Lower leg skin (tissue), 4 donors: ENCODE measurements at regions not wholly inside any gene's neighbourhood (a gene's known extent, or its start where the extent isn't known, plus 50 kb on each side); places are given as distances from the start of the nearest gene placed in this dataset.

Experiments used
- DNase-seq, 2 donors: peaks; one replicate each; pipeline ENCODE4 v3.0.0-alpha.2; 2019; ENCODE audit warnings: low spot score in 2 of 2
- H3K4me3 ChIP-seq: fragments of 200-600 bp; sonication (generic); 2 replicates; pipeline ENCODE4 v1.5.1; 2017; ENCODE audit warnings: mild to moderate bottlenecking, low read depth; ENCODE audit not compliant: poor library complexity, severe bottlenecking
- CTCF ChIP-seq, 3 donors: fragments of 450-650 bp; IDR thresholded peaks; one replicate each; pipeline ENCODE4 v1.5.1; 2016; ENCODE audit warnings: antibody characterized with exemption in 3 of 3, mild to moderate bottlenecking in 3 of 3, moderate library complexity in 2 of 3
- POLR2A ChIP-seq, 2 donors: fragments of 450-650 bp; IDR thresholded peaks; one replicate each; pipeline ENCODE4 v1.6.1; 2016 to 2017; ENCODE audit warnings: antibody characterized with exemption in 2 of 2, mild to moderate bottlenecking in 1 of 2, moderate library complexity in 1 of 2
- WGBS, 2 donors: methylation state at CpG; one replicate each; pipeline ENCODE4 v1.1.5; 2018; 5-methylcytosine and 5-hydroxymethylcytosine counted together
- intact Hi-C: fragments of 100-400 bp; cut with DNase I; formaldehyde crosslinking; loops from one replicate; pipeline ENCODE4 v1.15.0; 2023; ENCODE audit warnings: low total_unique reads

- no peak for DNase-seq
- H3K4me3 ChIP-seq: no peak overlapping the region
- WGBS, 2 donors: 89 to 98% methylated on average over 6 of the region's 6 CpGs
- no peak for TF ChIP-seq POLR2A (IDR thresholded peaks at IDR 0.05)
- no peak for TF ChIP-seq CTCF (IDR thresholded peaks at IDR 0.05)
- intact Hi-C loops: loop anchor here (10.0 kb wide), 1 partner anchor 517 kb away; no protein-coding TSS in a partner anchor
Measured at GRCh38 chr6:163952005-163952404, 537.5 kb downstream of the QKI start.

DNA sequence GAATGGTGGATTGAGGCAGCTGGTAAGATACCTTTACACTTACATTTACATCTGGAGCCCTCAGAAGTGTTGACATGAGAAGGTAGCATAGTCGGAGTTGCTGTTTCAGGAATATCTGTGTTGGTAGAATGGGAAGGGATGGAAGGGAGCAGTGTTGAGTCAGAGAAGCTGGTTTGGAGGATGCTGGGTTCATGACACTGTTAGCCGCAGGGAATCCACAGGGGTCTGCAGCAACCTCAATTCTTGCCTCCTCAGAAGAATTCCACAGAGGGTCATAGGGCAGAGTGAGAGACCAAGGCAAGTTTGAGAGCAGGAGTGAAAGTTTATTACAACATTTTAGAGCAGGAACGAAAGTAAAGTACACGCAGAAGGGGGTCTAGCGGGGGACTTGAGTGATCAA is 536.8 kb downstream of the QKI start:
- no peak overlapping the region for H3K4me3 ChIP-seq
- DNase-seq: no peak
- intact Hi-C loops: loop anchor here (10.0 kb wide), 1 partner anchor 517 kb away; no protein-coding TSS in a partner anchor
- WGBS, 2 donors: 92 to 96% methylated on average over 5 of the region's 5 CpGs
- TF ChIP-seq CTCF (IDR thresholded peaks at IDR 0.05) (no peak), POLR2A (IDR thresholded peaks at IDR 0.05) (no peak)

DNA sequence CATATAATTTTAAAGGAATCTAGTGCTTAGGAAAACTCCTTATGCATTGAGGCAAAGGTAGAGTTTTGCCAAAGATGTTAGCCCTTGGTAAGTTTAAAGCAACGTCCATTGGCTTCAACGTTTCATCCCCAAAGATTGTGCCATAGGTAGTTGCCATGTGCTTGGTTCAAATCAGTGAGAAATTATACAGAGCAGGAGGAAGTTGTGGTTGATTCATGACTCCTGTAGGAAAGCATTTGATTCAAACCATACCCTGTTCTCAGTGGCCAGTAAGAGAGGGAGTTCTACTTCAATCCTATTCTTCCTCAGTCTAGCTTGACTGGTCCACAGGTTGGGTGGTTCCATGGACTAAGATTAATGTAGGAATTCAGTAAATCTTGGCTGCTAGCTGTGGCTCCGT is 535.6 kb downstream of the QKI start:
- no peak for TF ChIP-seq POLR2A (IDR thresholded peaks at IDR 0.05)
- no peak for DNase-seq
- 86 to 87% methylated on average over 3 of the region's 3 CpGs for WGBS, 2 donors
- no peak overlapping the region for H3K4me3 ChIP-seq
- intact Hi-C loops: loop anchor here (10.0 kb wide), 1 partner anchor 515 kb away; no protein-coding TSS in a partner anchor

DNA sequence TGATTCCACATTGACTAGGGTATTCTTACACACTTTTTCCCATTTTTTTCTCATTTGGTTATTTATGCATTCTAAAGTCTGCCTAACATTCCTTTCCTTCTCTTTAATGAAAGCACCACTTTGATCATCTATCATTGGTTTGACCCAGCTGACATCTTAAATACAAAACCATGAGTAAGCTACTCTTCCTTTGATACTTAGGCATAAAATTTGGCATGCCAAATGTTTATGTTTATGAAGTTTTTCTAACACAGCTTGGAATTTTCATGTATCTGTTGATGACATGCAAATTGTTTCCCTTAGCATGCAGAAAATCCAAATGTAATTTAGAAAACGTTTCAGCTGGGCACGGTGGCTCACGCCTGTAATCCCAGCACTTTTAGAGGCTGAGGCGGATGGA is 534.9 kb downstream of the QKI start:
- WGBS, 2 donors: 81 to 84% methylated on average over 4 of the region's 4 CpGs
- H3K4me3 ChIP-seq: no peak overlapping the region
- no peak for DNase-seq
- intact Hi-C loops: no loop called here
- no peak for TF ChIP-seq CTCF (IDR thresholded peaks at IDR 0.05)
- TF ChIP-seq POLR2A (IDR thresholded peaks at IDR 0.05): no peak

DNA sequence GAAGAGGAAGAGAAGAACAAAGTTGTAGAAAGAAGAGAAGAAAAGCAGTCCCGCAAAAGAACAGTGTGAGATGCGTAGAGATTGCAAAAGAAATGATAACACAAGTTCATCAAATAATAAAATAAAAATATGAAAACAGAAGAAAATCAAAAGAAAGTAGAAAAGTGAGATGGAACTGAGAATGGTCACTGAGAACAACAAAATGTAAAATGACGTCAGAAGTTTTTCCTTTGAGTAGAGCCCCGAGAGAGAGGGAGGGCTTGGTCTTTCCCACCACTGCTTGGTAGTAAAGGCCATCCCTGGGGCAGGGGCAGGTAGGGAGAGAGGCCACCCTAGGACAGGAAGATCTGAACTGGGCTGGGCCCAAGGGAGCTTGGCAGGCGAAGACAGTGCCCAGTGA is 533.7 kb downstream of the QKI start:
- peak in 1 of 2 donors; percentile 46 for DNase-seq
- H3K4me3 ChIP-seq: no peak overlapping the region
- no peak for TF ChIP-seq CTCF (IDR thresholded peaks at IDR 0.05)
- TF ChIP-seq POLR2A (IDR thresholded peaks at IDR 0.05): no peak
- intact Hi-C loops: no loop called here
- whole genome bisulfite sequencing, 2 donors: 91 to 95% methylated on average over 5 of the region's 5 CpGs

DNA sequence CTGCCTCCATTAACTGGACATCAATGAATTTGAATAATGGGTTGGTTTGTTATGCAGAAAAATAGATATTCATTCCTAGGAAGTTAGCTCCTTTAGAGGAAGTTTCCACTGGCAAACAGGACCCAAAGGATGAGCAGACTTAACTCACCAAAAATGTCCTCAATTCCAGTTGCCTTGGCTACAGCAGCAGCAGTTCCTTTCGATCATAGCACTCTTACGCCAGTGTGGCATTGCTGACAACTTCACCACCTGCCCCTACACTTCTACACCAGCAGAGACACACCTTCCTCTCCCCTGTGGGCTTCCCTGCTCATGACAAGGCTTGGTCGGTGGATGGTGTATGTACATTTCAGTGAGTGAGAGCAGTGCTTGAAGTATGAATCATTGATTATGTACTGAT is 532.8 kb downstream of the QKI start:
- intact Hi-C loops: no loop called here
- TF ChIP-seq CTCF (IDR thresholded peaks at IDR 0.05): no peak
- no peak for TF ChIP-seq POLR2A (IDR thresholded peaks at IDR 0.05)
- WGBS, 2 donors: 80 to 81% methylated on average over 3 of the region's 3 CpGs
- no peak overlapping the region for H3K4me3 ChIP-seq
- peak in 1 of 2 donors; percentile 52 for DNase-seq
